ENCODE measurements at regions not wholly inside any gene's neighbourhood (a gene's known extent, or its start where the extent isn't known, plus 50 kb on each side); places are given as distances from the start of the nearest gene placed in this dataset.

DNA sequence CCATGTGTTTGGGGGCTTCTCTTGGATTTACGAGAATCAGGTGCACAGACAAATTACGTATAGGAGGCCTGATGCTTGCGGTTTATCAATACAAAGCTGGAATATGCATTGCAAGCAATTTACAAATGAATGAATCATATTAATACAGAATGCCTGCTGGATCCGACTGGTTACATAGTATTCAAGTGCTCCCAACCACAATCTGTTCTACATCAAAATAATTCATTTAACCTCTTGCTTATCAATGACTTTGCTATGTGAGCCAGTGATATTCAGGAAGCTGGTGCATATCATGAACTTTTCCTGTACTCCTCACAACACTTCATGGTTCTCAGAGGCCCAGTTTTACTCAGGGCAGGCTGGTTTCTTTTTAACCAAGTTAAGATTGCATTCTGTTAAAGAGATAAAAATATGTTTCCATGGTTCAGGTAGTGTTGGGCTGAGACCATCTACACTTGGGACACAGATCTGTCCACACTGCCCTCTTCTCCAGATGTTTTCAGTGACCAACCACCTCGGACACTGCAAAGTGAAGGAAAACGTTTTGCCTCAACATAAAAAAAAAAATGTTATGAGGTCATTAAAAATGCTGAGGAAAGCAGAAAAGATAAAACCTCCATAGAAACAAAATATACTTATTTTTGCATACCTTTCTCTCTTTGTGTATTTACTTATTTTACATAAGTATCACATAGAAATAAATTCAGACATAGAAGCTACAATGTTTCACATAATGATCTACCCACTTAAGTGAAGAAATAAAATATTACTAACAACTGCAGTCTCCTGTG lies 200.1 kb upstream of the VCX3A start:
- Histone ChIP-seq H3K27ac (ENCODE audit: low read length) (no peak overlapping the region), H3K4me1 (ENCODE audit: control insufficient read depth, insufficient read depth, low read length) (no peaks in the 10 kb centered on the region), H3K27me3 (ENCODE audit: control insufficient read depth, insufficient read depth) (no peaks in the 10 kb centered on the region), H3K4me3 (ENCODE audit: low read length) (no peak overlapping the region), H3K9me3 (ENCODE audit: control insufficient read depth, low read length) (no peaks in the 10 kb centered on the region)
- DNase-seq, result no peak
- intact Hi-C loops (cut with DNase I), result no loop called here
- 67% methylated on average over 6 of the region's 6 CpGs for WGBS
- ATAC-seq, result no peak

DNA sequence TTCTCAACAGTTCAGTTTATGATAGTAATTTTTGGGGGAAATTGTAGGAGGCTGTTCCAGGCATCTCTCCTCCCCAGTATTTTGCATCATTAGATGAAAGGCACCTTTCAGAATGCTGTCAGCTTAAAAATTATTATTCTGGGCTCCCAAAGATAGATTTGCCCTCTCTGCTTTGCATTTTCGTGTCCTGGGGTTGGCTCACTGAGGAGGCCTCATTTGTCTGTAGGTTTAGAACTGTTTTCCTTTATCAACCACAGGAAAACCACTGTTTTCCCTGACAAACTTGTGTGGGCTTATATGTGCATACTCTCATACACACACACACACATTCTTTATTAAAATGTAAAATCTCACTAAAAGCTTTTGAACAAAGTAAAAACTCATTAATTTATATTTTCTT lies 197.2 kb upstream of the VCX3A start:
- H3K27ac ChIP-seq (ENCODE audit: low read length), result no peak overlapping the region
- ATAC-seq (no peak), DNase-seq (no peak)
- H3K4me1 ChIP-seq (ENCODE audit: control insufficient read depth, insufficient read depth, low read length), result no peaks in the 10 kb centered on the region
- 29% methylated on average over 1 of the region's 1 CpG for WGBS
- no peaks in the 10 kb centered on the region for H3K9me3 ChIP-seq (ENCODE audit: control insufficient read depth, low read length)
- no peaks in the 10 kb centered on the region for H3K27me3 ChIP-seq (ENCODE audit: control insufficient read depth, insufficient read depth)
- intact Hi-C loops (cut with DNase I), result no loop called here
- H3K4me3 ChIP-seq (ENCODE audit: low read length), result no peak overlapping the region

DNA sequence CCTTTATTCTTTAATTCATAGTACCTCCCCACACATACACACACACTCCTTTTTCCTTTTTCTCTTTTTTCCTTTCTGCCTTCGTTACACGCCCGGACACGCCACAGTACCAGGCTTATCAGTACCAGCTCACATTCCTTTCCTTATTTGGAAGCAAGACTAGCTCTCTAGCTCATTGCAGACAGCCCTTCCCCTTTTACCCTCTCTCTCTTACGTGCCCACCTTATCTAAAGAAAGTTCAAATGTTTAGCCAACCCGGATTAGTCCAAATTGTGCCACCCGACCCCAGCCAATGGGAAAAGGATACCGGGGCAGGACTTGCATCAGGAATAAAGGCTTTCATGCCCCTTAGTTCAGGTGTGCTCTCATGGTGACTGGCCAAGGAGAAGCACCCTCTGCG lies 194.7 kb upstream of the VCX3A start:
- DNase-seq (no peak), ATAC-seq (no peak)
- no peak overlapping the region for H3K27ac ChIP-seq (ENCODE audit: low read length)
- intact Hi-C loops (cut with DNase I), result no loop called here
- no peaks in the 10 kb centered on the region for H3K27me3 ChIP-seq (ENCODE audit: control insufficient read depth, insufficient read depth)
- no peaks in the 10 kb centered on the region for H3K4me1 ChIP-seq (ENCODE audit: control insufficient read depth, insufficient read depth, low read length)
- no peaks in the 10 kb centered on the region for H3K9me3 ChIP-seq (ENCODE audit: control insufficient read depth, low read length)
- WGBS, result 42% methylated on average over 9 of the region's 9 CpGs
- no peak overlapping the region for H3K4me3 ChIP-seq (ENCODE audit: low read length)

DNA sequence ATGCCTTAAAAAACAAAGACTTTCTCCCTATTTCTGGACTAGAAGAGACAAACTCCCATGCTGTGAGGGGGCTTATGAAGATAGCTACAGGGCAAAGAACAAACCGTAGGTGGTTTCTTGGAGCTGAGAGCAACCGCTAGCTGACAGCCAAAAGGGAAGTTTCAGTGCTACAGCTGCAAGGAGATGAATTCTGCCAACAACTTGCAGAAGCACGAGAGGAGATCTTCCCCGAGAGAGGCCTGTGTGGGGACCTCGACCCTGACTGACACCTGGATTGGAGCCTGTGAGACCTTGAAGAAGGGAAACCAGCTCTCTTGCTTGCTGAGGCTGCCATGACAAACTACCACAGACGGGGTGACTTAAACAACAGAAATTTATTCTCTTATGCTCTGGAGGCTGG lies 183.8 kb upstream of the VCX3A start:
- no peaks in the 10 kb centered on the region for H3K27me3 ChIP-seq (ENCODE audit: control insufficient read depth, insufficient read depth)
- intact Hi-C loops (cut with DNase I), result no loop called here
- ATAC-seq, result no peak
- H3K9me3 ChIP-seq (ENCODE audit: control insufficient read depth, low read length), result no peaks in the 10 kb centered on the region
- no peak overlapping the region for H3K27ac ChIP-seq (ENCODE audit: low read length)
- 81% methylated on average over 6 of the region's 6 CpGs for WGBS
- H3K4me3 ChIP-seq (ENCODE audit: low read length), result no peak overlapping the region
- DNase-seq, result no peak
- H3K4me1 ChIP-seq (ENCODE audit: control insufficient read depth, insufficient read depth, low read length), result no peaks in the 10 kb centered on the region

DNA sequence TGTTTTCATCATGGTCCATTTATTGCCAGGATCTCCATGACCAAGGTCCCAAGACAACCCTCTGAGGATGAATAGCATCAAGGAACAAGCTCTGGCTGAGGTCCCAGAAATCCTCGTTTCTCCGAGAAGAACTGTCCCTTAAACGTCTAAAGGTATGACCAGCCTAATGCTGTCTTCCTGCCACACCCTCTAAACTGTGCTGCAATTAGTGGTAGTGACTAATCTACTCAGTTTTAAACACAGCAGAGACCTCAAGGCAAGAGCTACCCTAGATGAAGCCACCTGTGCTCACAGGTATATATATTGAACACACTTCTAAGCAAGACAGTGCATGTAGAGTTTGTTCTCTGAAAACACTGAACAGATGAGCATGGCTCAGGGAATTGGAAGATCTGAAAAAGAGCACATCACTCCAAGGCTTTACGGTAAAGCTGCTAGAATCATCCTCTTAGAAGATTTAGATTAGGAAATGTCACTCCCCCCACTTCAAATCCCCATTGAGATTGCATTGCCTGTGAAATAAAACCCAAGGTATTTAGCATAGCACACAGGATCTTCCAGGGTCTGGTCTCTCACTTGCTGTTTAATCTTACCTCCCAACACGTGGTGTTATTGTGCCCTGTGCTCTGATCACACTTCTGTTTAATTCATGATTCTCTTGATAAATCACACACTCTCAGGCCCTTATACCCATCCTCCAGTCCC lies 173.9 kb upstream of the VCX3A start:
- Histone ChIP-seq H3K9me3 (ENCODE audit: control insufficient read depth, low read length) (no peaks in the 10 kb centered on the region), H3K4me3 (ENCODE audit: low read length) (no peak overlapping the region), H3K27ac (ENCODE audit: low read length) (no peak overlapping the region), H3K4me1 (ENCODE audit: control insufficient read depth, insufficient read depth, low read length) (no peaks in the 10 kb centered on the region), H3K27me3 (ENCODE audit: control insufficient read depth, insufficient read depth) (no peaks in the 10 kb centered on the region)
- 58% methylated on average over 5 of the region's 5 CpGs for WGBS
- ATAC-seq, result no peak
- no peak for DNase-seq
- intact Hi-C loops (cut with DNase I), result no loop called here

DNA sequence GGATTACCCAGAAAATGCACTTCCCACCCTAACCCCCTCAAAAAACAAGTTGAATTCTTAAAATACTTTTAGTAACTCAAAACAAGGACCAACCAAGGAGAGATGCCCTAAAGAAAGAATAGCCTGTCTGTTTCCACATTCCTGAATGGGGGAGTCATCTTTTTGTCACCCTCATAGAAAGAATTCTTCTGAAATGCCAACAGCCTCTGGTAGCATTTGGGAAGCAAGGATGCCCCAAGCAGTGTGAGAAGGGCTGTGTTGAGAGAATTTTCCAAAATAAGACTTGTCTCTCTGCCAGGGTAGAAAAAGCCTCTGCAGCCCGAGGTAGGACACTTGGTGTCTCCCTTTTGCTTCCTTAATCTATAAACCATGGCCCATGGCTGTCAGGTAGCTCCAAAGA lies 173.1 kb upstream of the VCX3A start:
- Histone ChIP-seq H3K27me3 (ENCODE audit: control insufficient read depth, insufficient read depth) (no peaks in the 10 kb centered on the region), H3K9me3 (ENCODE audit: control insufficient read depth, low read length) (no peaks in the 10 kb centered on the region), H3K4me1 (ENCODE audit: control insufficient read depth, insufficient read depth, low read length) (no peaks in the 10 kb centered on the region), H3K27ac (ENCODE audit: low read length) (no peak overlapping the region), H3K4me3 (ENCODE audit: low read length) (no peak overlapping the region)
- no peak for DNase-seq
- WGBS, result 19% methylated on average over 1 of the region's 1 CpG
- intact Hi-C loops (cut with DNase I), result no loop called here
- ATAC-seq, result no peak

DNA sequence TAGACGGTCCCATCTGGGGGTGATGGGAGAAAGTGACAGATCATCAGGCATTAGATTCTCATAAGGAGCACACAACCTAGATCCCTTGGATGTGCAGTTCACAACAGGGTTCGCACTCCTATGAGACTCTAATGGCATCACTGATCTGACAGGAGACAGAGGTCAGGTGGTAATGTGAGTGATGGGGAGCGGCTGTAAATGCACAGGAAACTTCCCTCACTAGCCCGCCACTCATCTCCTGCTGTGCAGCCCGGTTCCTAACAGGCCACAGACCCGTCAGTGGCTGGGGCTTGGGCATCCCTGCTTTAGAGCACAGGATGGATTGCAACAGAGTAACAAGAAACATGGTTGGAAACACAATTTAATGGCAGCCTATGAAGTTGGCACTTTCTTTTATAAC lies 172.6 kb upstream of the VCX3A start:
- 69% methylated on average over 6 of the region's 6 CpGs for WGBS
- no peaks in the 10 kb centered on the region for H3K27me3 ChIP-seq (ENCODE audit: control insufficient read depth, insufficient read depth)
- DNase-seq (no peak), ATAC-seq (no peak)
- H3K4me3 ChIP-seq (ENCODE audit: low read length), result no peak overlapping the region
- no peak overlapping the region for H3K27ac ChIP-seq (ENCODE audit: low read length)
- intact Hi-C loops (cut with DNase I), result no loop called here
- H3K9me3 ChIP-seq (ENCODE audit: control insufficient read depth, low read length), result no peaks in the 10 kb centered on the region
- no peaks in the 10 kb centered on the region for H3K4me1 ChIP-seq (ENCODE audit: control insufficient read depth, insufficient read depth, low read length)

DNA sequence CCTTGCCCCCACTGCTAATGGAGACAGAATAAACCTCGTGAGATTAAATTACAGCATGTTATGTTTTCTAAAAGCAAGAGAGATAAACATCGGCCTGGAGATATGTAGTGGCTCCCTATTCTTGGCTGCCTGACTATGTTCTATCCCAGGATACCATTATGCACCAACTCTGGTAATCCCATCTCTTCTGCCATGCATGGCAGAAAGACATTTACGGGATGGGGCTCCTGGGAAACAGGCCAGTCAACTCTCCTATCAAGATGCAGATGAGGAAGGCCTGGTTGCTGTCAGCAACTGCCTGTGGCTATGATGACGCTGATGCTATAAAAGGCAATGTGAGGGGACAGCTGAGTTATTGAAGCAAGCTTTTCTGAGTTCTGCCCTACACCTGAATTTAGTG lies 166.2 kb upstream of the VCX3A start:
- H3K4me1 ChIP-seq (ENCODE audit: control insufficient read depth, insufficient read depth, low read length), result no peaks in the 10 kb centered on the region
- DNase-seq (no peak), ATAC-seq (no peak)
- H3K27ac ChIP-seq (ENCODE audit: low read length), result no peak overlapping the region
- 58% methylated on average over 4 of the region's 4 CpGs for WGBS
- H3K4me3 ChIP-seq (ENCODE audit: low read length), result no peak overlapping the region
- no peaks in the 10 kb centered on the region for H3K27me3 ChIP-seq (ENCODE audit: control insufficient read depth, insufficient read depth)
- H3K9me3 ChIP-seq (ENCODE audit: control insufficient read depth, low read length), result no peaks in the 10 kb centered on the region
- intact Hi-C loops (cut with DNase I), result no loop called here

DNA sequence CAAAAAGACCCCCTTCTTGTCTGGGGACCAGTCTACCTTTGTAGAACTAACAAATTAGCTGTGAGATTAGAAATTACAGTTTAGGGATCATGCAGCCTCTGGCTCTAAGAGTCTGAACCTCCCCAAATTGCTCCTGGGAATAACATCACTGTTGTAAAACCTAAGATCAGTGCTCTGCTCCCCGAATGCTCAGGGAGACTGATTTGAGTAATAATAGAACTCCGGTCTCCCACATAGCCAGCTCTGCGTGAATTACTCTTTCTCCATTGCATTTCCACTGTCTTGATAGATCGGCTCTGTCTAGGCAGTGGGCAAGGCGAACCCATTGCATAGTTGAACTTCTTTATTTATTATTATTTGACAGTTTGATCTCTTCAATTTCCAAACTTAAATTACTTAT lies 160.8 kb upstream of the VCX3A start:
- Histone ChIP-seq H3K4me1 (ENCODE audit: control insufficient read depth, insufficient read depth, low read length) (no peaks in the 10 kb centered on the region), H3K27me3 (ENCODE audit: control insufficient read depth, insufficient read depth) (no peaks in the 10 kb centered on the region), H3K4me3 (ENCODE audit: low read length) (no peak overlapping the region), H3K9me3 (ENCODE audit: control insufficient read depth, low read length) (no peaks in the 10 kb centered on the region), H3K27ac (ENCODE audit: low read length) (no peak overlapping the region)
- WGBS, result 80% methylated on average over 5 of the region's 5 CpGs
- intact Hi-C loops (cut with DNase I), result no loop called here
- ATAC-seq, result no peak
- DNase-seq, result no peak

DNA sequence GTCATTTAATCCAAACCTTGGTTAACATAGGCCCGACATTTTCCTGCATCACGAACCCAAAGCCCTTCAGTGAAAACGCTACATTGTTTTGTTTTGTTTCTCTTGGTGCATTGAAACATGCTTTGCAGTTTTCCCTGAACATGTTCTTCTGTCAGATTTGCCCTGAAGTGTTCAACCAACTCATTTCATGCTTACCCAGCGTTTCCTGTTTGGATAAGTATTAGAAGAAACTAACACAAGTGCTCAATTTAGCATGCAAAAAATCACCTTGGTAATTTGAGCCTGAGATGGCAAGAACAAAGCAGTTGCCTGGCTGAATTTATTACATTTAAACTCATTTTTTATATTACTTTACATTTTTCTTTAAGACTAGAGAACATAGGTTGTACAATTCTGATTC lies 160.1 kb upstream of the VCX3A start:
- ATAC-seq (no peak), DNase-seq (no peak)
- Histone ChIP-seq H3K9me3 (ENCODE audit: control insufficient read depth, low read length) (no peaks in the 10 kb centered on the region), H3K4me1 (ENCODE audit: control insufficient read depth, insufficient read depth, low read length) (no peaks in the 10 kb centered on the region), H3K4me3 (ENCODE audit: low read length) (no peak overlapping the region), H3K27me3 (ENCODE audit: control insufficient read depth, insufficient read depth) (no peaks in the 10 kb centered on the region), H3K27ac (ENCODE audit: low read length) (no peak overlapping the region)
- intact Hi-C loops (cut with DNase I), result no loop called here
- 73% methylated on average over 4 of the region's 4 CpGs for WGBS

DNA sequence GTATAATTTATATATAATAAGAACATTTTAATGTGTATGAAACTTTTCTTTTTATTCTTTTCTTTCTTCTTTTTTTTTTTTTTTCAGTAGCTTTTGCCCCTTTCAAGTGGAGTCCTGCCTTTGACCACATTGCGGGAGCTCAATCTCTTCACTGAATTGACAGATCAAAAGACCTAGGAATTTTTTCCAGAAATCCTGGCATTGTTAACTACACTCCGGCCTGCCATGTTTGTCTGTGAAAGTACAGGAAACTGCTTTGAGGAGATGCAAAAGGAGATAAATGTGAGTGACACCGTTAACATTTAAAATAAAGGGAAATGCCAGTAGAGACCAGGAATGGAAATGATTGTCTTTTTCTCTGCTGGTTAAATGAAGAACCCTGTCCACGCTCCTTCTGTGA lies 159.3 kb upstream of the VCX3A start:
- no peaks in the 10 kb centered on the region for H3K4me1 ChIP-seq (ENCODE audit: control insufficient read depth, insufficient read depth, low read length)
- H3K9me3 ChIP-seq (ENCODE audit: control insufficient read depth, low read length), result no peaks in the 10 kb centered on the region
- intact Hi-C loops (cut with DNase I), result no loop called here
- H3K27me3 ChIP-seq (ENCODE audit: control insufficient read depth, insufficient read depth), result no peaks in the 10 kb centered on the region
- no peak overlapping the region for H3K27ac ChIP-seq (ENCODE audit: low read length)
- no peak overlapping the region for H3K4me3 ChIP-seq (ENCODE audit: low read length)
- WGBS, result 45% methylated on average over 4 of the region's 4 CpGs
- DNase-seq, result no peak
- no peak for ATAC-seq
